ENCODE measurements at regions not wholly inside any gene's neighbourhood (a gene's known extent, or its start where the extent isn't known, plus 50 kb on each side); places are given as distances from the start of the nearest gene placed in this dataset.
A peak's percentile ranks its signal among the peaks of the same experiment; 100 is the strongest.

- no peaks in the 10 kb centered on the region for H3K27me3 Mint-ChIP-seq (ENCODE audit: unreplicated experiment)
- no peak overlapping the region for H3K27ac Mint-ChIP-seq (ENCODE audit: unreplicated experiment)
- H3K4me3 Mint-ChIP-seq (ENCODE audit: unreplicated experiment), result no peak overlapping the region
- H3K36me3 Mint-ChIP-seq (ENCODE audit: unreplicated experiment), result no peaks in the 10 kb centered on the region
- H3K9me3 Mint-ChIP-seq (ENCODE audit: unreplicated experiment), result no peaks in the 10 kb centered on the region
- no peak for DNase-seq (ENCODE audit: extremely low spot score, unreplicated experiment)
- TF ChIP-seq, protein P1, sequence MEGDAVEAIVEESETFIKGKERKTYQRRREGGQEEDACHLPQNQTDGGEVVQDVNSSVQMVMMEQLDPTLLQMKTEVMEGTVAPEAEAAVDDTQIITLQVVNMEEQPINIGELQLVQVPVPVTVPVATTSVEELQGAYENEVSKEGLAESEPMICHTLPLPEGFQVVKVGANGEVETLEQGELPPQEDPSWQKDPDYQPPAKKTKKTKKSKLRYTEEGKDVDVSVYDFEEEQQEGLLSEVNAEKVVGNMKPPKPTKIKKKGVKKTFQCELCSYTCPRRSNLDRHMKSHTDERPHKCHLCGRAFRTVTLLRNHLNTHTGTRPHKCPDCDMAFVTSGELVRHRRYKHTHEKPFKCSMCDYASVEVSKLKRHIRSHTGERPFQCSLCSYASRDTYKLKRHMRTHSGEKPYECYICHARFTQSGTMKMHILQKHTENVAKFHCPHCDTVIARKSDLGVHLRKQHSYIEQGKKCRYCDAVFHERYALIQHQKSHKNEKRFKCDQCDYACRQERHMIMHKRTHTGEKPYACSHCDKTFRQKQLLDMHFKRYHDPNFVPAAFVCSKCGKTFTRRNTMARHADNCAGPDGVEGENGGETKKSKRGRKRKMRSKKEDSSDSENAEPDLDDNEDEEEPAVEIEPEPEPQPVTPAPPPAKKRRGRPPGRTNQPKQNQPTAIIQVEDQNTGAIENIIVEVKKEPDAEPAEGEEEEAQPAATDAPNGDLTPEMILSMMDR (IDR thresholded peaks at IDR 0.05), result no peak
- peaks cover 32% of the 10 kb centered on the region for H3K4me1 Mint-ChIP-seq (ENCODE audit: unreplicated experiment)
Measured at GRCh38 chr12:42963988-42964387, 374.4 kb upstream of the PRICKLE1 start.

DNA sequence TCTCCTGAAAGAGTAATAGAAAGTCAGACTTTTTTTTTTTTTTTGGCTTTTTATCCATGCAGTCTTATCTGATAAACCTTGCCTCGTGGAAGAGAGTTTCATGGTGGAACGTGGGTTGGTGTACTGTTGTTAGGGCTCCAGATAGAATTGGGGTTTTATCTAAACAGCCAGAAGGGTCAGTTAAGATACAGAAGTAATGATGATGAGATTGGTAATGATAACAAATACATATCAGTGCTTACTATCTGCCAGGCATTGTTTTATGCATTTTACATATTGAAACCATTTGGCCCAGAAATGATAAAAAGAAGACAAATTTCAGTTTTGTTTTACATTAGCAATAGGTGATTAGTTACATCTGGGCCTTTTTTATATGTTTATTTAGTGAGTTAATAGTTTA, 372.8 kb upstream of the PRICKLE1 start:
- H3K9me3 Mint-ChIP-seq (ENCODE audit: unreplicated experiment), result no peaks in the 10 kb centered on the region
- no peaks in the 10 kb centered on the region for H3K27me3 Mint-ChIP-seq (ENCODE audit: unreplicated experiment)
- no peaks in the 10 kb centered on the region for H3K36me3 Mint-ChIP-seq (ENCODE audit: unreplicated experiment)
- no peak overlapping the region for H3K27ac Mint-ChIP-seq (ENCODE audit: unreplicated experiment)
- no peak for DNase-seq (ENCODE audit: extremely low spot score, unreplicated experiment)
- H3K4me3 Mint-ChIP-seq (ENCODE audit: unreplicated experiment), result no peak overlapping the region
- H3K4me1 Mint-ChIP-seq (ENCODE audit: unreplicated experiment), result peaks cover 41% of the 10 kb centered on the region
- TF ChIP-seq, protein P1 (IDR thresholded peaks at IDR 0.05), result no peak

GRCh38 chr12:42961395-42961794, 371.8 kb upstream of the PRICKLE1 start:
- no peak for DNase-seq (ENCODE audit: extremely low spot score, unreplicated experiment)
- no peak overlapping the region for H3K4me3 Mint-ChIP-seq (ENCODE audit: unreplicated experiment)
- H3K4me1 Mint-ChIP-seq (ENCODE audit: unreplicated experiment), result peaks cover 41% of the 10 kb centered on the region
- no peaks in the 10 kb centered on the region for H3K36me3 Mint-ChIP-seq (ENCODE audit: unreplicated experiment)
- no peaks in the 10 kb centered on the region for H3K9me3 Mint-ChIP-seq (ENCODE audit: unreplicated experiment)
- TF ChIP-seq, protein P1 (IDR thresholded peaks at IDR 0.05), result no peak
- no peaks in the 10 kb centered on the region for H3K27me3 Mint-ChIP-seq (ENCODE audit: unreplicated experiment)
- H3K27ac Mint-ChIP-seq (ENCODE audit: unreplicated experiment), result no peak overlapping the region

DNA sequence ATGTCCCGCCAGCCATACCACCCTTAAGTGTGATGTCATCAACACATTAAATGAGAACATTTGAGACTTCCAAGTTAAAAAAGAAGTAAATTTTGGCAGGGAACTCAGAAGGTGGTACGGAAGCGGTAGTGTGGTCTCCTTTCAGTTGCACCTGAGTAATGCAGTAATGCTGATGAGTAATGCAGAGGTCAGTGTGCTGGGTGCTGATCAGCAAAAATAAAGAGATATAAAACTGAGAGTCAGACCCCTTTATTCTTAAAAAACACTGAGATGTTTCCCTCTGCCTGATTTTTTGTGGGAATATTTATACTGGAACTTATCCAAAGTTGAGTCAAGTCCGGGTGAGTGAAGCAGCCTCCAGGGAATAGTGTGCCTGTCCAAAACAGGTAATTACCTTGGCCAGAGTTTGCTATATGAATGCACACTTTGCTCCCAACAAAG, 370.6 kb upstream of the PRICKLE1 start:
- no peak for DNase-seq (ENCODE audit: extremely low spot score, unreplicated experiment)

GRCh38 chr12:42958291-42958674, 368.7 kb upstream of the PRICKLE1 start:
- H3K36me3 Mint-ChIP-seq (ENCODE audit: unreplicated experiment), result no peaks in the 10 kb centered on the region
- H3K9me3 Mint-ChIP-seq (ENCODE audit: unreplicated experiment), result no peaks in the 10 kb centered on the region
- peaks cover 3% of the 10 kb centered on the region for H3K27me3 Mint-ChIP-seq (ENCODE audit: unreplicated experiment)
- TF ChIP-seq, protein P1 (IDR thresholded peaks at IDR 0.05), result no peak
- peak overlapping the region; percentile 56 for H3K27ac Mint-ChIP-seq (ENCODE audit: unreplicated experiment)
- no peak overlapping the region for H3K4me3 Mint-ChIP-seq (ENCODE audit: unreplicated experiment)
- H3K4me1 Mint-ChIP-seq (ENCODE audit: unreplicated experiment), result peaks cover 41% of the 10 kb centered on the region
- DNase-seq (ENCODE audit: extremely low spot score, unreplicated experiment), result no peak

More for the DNA sequence above, 370.6 kb upstream of the PRICKLE1 start:
- Mint-ChIP-seq H3K27me3 (ENCODE audit: unreplicated experiment) (peaks cover 3% of the 10 kb centered on the region), H3K9me3 (ENCODE audit: unreplicated experiment) (no peaks in the 10 kb centered on the region), H3K36me3 (ENCODE audit: unreplicated experiment) (no peaks in the 10 kb centered on the region), H3K4me1 (ENCODE audit: unreplicated experiment) (peaks cover 41% of the 10 kb centered on the region), H3K27ac (ENCODE audit: unreplicated experiment) (no peak overlapping the region), H3K4me3 (ENCODE audit: unreplicated experiment) (no peak overlapping the region)
- TF ChIP-seq, protein P1 (IDR thresholded peaks at IDR 0.05), result no peak

Measured in osteocyte (in vitro differentiated cells).